ENCODE measurements at regions not wholly inside any gene's neighbourhood (a gene's known extent, or its start where the extent isn't known, plus 50 kb on each side); places are given as distances from the start of the nearest gene placed in this dataset.
"Not testable (repeated sequence)": the region's sequence is repeated elsewhere in the genome, so short reads cannot be mapped to it uniquely, and the experiment has no call there.

DNA sequence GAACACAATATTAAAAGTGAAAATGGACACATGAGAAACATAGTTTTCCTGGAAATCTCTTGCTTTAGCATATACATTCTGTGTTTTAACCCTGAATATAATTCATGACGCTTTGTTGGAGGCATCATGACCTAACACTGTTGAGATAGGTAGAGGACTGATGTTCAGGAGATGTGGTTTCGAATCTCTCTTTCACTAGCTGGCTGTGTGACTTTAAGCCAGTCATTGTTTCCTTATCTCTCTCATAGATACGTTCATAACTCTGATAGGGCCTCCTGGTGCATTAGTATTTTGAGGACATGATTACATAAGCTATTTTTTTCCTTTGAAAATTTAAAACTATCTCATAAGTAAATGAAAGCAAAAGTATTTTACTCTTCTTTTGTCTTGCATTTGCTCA is 179.0 kb upstream of the DTNA start:
- intact Hi-C loops (cut with DNase I; ENCODE audit: low total_unique reads), result no loop called here
- Histone ChIP-seq H3K36me3 (no peaks in the 10 kb centered on the region), H3K9me3 (no peaks in the 10 kb centered on the region), H3K27ac (no peak overlapping the region), H3K4me3 (no peak overlapping the region), H3K4me1 (no peaks in the 10 kb centered on the region), H3K27me3 (no peaks in the 10 kb centered on the region)
- TF ChIP-seq CTCF (IDR thresholded peaks at IDR 0.05) (no peak), POLR2A (IDR thresholded peaks at IDR 0.05) (no peak)
- DNase-seq, result no peak

- H3K27me3 ChIP-seq; H3K36me3 ChIP-seq; DNase-seq; H3K9me3 ChIP-seq; H3K4me3 ChIP-seq; H3K4me1 ChIP-seq; intact Hi-C loops (cut with DNase I; ENCODE audit: low total_unique reads); H3K27ac ChIP-seq: not testable (repeated sequence)
Observed at GRCh38 chr18:34534642-34535041, 175.5 kb upstream of the DTNA start.

- H3K4me1 ChIP-seq, result no peaks in the 10 kb centered on the region
- H3K27me3 ChIP-seq, result no peaks in the 10 kb centered on the region
- intact Hi-C loops (cut with DNase I; ENCODE audit: low total_unique reads), result no loop called here
- H3K27ac ChIP-seq, result no peak overlapping the region
- DNase-seq, result no peak
- no peaks in the 10 kb centered on the region for H3K36me3 ChIP-seq
- TF ChIP-seq CTCF (IDR thresholded peaks at IDR 0.05) (no peak), POLR2A (IDR thresholded peaks at IDR 0.05) (no peak)
- H3K9me3 ChIP-seq, result no peaks in the 10 kb centered on the region
- no peak overlapping the region for H3K4me3 ChIP-seq
Observed at GRCh38 chr18:34540897-34541296, 169.2 kb upstream of the DTNA start.

DNA sequence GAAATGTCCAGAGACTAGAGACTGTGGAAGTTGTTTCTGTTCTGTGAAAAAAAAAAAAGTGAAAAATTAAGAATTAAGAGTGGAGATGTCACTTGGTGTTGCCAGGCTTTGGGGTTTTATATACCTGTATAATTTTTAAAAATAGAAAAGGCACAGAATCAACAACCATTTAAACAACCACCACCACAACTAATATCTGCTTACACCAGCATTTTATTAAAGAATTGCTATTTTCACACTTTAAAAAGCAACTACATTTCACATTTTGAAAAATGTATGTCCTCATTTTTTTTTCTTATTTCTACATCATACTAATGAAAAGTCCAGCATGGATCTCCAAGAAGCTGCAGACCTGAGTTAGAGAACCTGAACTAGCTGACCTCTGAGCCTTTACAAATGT is 167.5 kb upstream of the DTNA start:
- H3K4me3 ChIP-seq, result no peak overlapping the region
- no peak for DNase-seq
- no peaks in the 10 kb centered on the region for H3K4me1 ChIP-seq
- no peak overlapping the region for H3K27ac ChIP-seq
- intact Hi-C loops (cut with DNase I; ENCODE audit: low total_unique reads), result no loop called here
- TF ChIP-seq CTCF (IDR thresholded peaks at IDR 0.05), result no peak
- TF ChIP-seq POLR2A (IDR thresholded peaks at IDR 0.05), result no peak
- H3K9me3 ChIP-seq, result no peaks in the 10 kb centered on the region
- H3K36me3 ChIP-seq, result no peaks in the 10 kb centered on the region
- H3K27me3 ChIP-seq, result no peaks in the 10 kb centered on the region

GRCh38 chr18:34543356-34543755 is 166.7 kb upstream of the DTNA start:
- Histone ChIP-seq H3K36me3 (no peaks in the 10 kb centered on the region), H3K4me3 (no peak overlapping the region), H3K4me1 (no peaks in the 10 kb centered on the region), H3K27me3 (no peaks in the 10 kb centered on the region), H3K27ac (no peak overlapping the region), H3K9me3 (no peaks in the 10 kb centered on the region)
- no peak for TF ChIP-seq CTCF (IDR thresholded peaks at IDR 0.05)
- no peak for TF ChIP-seq POLR2A (IDR thresholded peaks at IDR 0.05)
- no peak for DNase-seq
- intact Hi-C loops (cut with DNase I; ENCODE audit: low total_unique reads), result no loop called here

DNA sequence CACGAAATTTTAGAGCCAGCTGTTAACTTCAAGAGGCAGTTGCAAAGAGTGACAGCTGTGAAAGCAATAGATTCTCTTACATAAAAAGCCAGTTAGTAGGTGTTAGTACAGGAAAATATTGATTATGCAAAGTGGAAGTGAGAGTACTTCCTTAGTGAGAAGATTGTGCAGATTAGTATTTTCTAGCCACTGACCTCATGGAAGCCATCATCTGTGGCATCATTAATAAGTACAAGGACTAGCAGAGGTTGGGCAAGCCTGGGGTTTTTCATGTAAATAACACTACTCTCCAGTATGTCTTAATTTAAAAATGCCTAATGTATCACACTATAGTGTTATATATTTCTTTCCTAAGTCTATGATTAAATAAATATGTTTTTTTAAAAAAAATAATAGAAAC is 166.2 kb upstream of the DTNA start:
- Histone ChIP-seq H3K27me3 (no peaks in the 10 kb centered on the region), H3K4me1 (no peaks in the 10 kb centered on the region), H3K9me3 (no peaks in the 10 kb centered on the region), H3K27ac (no peak overlapping the region), H3K36me3 (no peaks in the 10 kb centered on the region), H3K4me3 (no peak overlapping the region)
- intact Hi-C loops (cut with DNase I; ENCODE audit: low total_unique reads), result no loop called here
- DNase-seq, result no peak
- TF ChIP-seq POLR2A (IDR thresholded peaks at IDR 0.05), result no peak
- no peak for TF ChIP-seq CTCF (IDR thresholded peaks at IDR 0.05)

All from uterus (tissue), 3 donors.